K562 (cell line): ENCODE measurements at regions not wholly inside any gene's neighbourhood (a gene's known extent, or its start where the extent isn't known, plus 50 kb on each side); places are given as distances from the start of the nearest gene placed in this dataset.

ENCODE experiments used
- CBX5 ChIP-seq: IDR thresholded peaks from 2 replicates; pipeline ENCODE4 v1.6.1; 2014; ENCODE audit warnings: low read depth, borderline replicate concordance
- DACH1 ChIP-seq: fragments of 450-650 bp; IDR thresholded peaks from 2 replicates; pipeline ENCODE4 v1.6.1; 2018; ENCODE audit not compliant: partially characterized antibody
- GATA2 ChIP-seq: sonication (generic); formaldehyde crosslinking; IDR thresholded peaks from 2 replicates; pipeline ENCODE4 v1.4.0; 2020; ENCODE audit warnings: mild to moderate bottlenecking, missing genetic modification reagents
- NBN ChIP-seq: fragments of 450-650 bp; IDR thresholded peaks from 2 replicates; pipeline ENCODE4 v1.6.1; 2016; ENCODE audit warnings: low read depth, mild to moderate bottlenecking
- SIN3A ChIP-seq, 2 experiments: fragments of 150-350 bp in 1 of 2; IDR thresholded peaks; 2 replicates each; pipeline ENCODE4 v1.6.1; 2011 to 2016; ENCODE audit warnings: borderline replicate concordance in 2 of 2, low read depth in 2 of 2, low read length in 2 of 2, mild to moderate bottlenecking in 2 of 2, moderate library complexity in 2 of 2; ENCODE audit not compliant: control insufficient read depth in 1 of 2
- U2AF2 ChIP-seq: fragments of 200-400 bp; formaldehyde crosslinking; optimal IDR thresholded peaks from 2 replicates; pipeline ENCODE3; 2017; ENCODE audit warnings: low read depth, mild to moderate bottlenecking, low read length
- XRCC4 ChIP-seq: IDR thresholded peaks from one replicate; pipeline ENCODE4 v1.6.1; 2011; ENCODE audit not compliant: insufficient read depth, insufficient read length; ENCODE audit errors: extremely low read depth
- ZNF551 ChIP-seq: fragments of 250-450 bp; sonication (Bioruptor Pico); IDR thresholded peaks from 2 replicates; pipeline ENCODE4 v1.5.0; 2021; ENCODE audit warnings: mild to moderate bottlenecking, moderate library complexity
- ZNF766 ChIP-seq: fragments of 200-800 bp; sonication (Bioruptor generic); conservative IDR thresholded peaks from 2 replicates; pipeline ENCODE4 v1.6.1; 2016; ENCODE audit warnings: missing genetic modification characterization, missing compliant biosample characterization
- TF ChIP-seq, protein P1 (sequence below): fragments of 200-600 bp; sonication (generic); IDR thresholded peaks from one replicate; pipeline ENCODE4 v1.6.1; 2012; ENCODE audit warnings: mild to moderate bottlenecking, low read depth, low read length, inconsistent platforms
- TF ChIP-seq, protein P2 (sequence below): sonication (generic); formaldehyde crosslinking; IDR thresholded peaks from 2 replicates; pipeline ENCODE4 v1.8.0; 2022; ENCODE audit warnings: missing genetic modification reagents, mild to moderate bottlenecking, moderate library complexity, borderline replicate concordance
- TF ChIP-seq, protein P3 (sequence below): IDR thresholded peaks from 3 replicates; pipeline ENCODE4 v1.6.1; 2011; ENCODE audit warnings: borderline replicate concordance, mild to moderate bottlenecking, moderate library complexity; ENCODE audit not compliant: insufficient read length; ENCODE audit errors: extremely low read depth

DNA sequence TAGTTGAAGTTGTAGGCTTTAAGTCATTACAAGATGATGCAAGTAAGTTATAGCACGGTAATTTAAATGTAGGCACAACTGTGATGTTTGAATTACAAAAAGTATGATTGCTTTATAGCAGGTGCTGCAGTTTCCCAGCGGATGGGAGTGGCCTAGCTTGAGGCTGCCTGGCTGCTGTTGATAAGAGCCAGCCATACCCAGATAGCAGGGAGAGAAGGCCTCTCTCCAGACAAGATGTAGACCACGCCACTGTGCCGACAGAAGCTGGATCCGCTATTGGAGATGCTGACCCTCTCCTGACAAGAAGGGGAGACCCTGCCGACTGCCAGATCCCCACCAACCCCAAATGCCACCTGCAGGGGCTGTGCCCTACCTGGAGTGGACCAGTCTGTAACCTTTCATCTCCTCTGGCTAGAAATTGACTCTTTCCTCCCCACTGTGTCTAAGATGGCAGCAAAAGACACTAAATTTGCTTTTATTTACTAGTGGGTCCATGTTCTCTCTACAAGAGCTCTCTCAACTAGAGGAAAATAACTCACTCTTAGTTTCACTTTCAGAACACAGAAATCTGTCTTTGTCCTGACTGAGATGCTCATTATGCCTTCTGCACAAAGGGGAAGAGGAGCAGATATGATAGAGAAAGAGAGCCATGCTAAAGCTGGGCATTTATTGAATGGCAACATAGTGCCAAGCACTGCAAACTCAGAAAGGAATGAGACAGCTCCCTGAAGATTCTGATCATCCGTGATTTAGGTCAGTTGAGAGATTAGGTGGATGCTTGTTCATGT is 127.9 kb downstream of the URB2 start (continued):
- TF ChIP-seq, protein P1, sequence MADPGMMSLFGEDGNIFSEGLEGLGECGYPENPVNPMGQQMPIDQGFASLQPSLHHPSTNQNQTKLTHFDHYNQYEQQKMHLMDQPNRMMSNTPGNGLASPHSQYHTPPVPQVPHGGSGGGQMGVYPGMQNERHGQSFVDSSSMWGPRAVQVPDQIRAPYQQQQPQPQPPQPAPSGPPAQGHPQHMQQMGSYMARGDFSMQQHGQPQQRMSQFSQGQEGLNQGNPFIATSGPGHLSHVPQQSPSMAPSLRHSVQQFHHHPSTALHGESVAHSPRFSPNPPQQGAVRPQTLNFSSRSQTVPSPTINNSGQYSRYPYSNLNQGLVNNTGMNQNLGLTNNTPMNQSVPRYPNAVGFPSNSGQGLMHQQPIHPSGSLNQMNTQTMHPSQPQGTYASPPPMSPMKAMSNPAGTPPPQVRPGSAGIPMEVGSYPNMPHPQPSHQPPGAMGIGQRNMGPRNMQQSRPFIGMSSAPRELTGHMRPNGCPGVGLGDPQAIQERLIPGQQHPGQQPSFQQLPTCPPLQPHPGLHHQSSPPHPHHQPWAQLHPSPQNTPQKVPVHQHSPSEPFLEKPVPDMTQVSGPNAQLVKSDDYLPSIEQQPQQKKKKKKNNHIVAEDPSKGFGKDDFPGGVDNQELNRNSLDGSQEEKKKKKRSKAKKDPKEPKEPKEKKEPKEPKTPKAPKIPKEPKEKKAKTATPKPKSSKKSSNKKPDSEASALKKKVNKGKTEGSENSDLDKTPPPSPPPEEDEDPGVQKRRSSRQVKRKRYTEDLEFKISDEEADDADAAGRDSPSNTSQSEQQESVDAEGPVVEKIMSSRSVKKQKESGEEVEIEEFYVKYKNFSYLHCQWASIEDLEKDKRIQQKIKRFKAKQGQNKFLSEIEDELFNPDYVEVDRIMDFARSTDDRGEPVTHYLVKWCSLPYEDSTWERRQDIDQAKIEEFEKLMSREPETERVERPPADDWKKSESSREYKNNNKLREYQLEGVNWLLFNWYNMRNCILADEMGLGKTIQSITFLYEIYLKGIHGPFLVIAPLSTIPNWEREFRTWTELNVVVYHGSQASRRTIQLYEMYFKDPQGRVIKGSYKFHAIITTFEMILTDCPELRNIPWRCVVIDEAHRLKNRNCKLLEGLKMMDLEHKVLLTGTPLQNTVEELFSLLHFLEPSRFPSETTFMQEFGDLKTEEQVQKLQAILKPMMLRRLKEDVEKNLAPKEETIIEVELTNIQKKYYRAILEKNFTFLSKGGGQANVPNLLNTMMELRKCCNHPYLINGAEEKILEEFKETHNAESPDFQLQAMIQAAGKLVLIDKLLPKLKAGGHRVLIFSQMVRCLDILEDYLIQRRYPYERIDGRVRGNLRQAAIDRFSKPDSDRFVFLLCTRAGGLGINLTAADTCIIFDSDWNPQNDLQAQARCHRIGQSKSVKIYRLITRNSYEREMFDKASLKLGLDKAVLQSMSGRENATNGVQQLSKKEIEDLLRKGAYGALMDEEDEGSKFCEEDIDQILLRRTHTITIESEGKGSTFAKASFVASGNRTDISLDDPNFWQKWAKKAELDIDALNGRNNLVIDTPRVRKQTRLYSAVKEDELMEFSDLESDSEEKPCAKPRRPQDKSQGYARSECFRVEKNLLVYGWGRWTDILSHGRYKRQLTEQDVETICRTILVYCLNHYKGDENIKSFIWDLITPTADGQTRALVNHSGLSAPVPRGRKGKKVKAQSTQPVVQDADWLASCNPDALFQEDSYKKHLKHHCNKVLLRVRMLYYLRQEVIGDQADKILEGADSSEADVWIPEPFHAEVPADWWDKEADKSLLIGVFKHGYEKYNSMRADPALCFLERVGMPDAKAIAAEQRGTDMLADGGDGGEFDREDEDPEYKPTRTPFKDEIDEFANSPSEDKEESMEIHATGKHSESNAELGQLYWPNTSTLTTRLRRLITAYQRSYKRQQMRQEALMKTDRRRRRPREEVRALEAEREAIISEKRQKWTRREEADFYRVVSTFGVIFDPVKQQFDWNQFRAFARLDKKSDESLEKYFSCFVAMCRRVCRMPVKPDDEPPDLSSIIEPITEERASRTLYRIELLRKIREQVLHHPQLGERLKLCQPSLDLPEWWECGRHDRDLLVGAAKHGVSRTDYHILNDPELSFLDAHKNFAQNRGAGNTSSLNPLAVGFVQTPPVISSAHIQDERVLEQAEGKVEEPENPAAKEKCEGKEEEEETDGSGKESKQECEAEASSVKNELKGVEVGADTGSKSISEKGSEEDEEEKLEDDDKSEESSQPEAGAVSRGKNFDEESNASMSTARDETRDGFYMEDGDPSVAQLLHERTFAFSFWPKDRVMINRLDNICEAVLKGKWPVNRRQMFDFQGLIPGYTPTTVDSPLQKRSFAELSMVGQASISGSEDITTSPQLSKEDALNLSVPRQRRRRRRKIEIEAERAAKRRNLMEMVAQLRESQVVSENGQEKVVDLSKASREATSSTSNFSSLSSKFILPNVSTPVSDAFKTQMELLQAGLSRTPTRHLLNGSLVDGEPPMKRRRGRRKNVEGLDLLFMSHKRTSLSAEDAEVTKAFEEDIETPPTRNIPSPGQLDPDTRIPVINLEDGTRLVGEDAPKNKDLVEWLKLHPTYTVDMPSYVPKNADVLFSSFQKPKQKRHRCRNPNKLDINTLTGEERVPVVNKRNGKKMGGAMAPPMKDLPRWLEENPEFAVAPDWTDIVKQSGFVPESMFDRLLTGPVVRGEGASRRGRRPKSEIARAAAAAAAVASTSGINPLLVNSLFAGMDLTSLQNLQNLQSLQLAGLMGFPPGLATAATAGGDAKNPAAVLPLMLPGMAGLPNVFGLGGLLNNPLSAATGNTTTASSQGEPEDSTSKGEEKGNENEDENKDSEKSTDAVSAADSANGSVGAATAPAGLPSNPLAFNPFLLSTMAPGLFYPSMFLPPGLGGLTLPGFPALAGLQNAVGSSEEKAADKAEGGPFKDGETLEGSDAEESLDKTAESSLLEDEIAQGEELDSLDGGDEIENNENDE: no peak
- TF ChIP-seq CBX5 (no peak), GATA2 (CRISPR knock-in tag) (peak; percentile 91), NBN (no peak), DACH1 (no peak), U2AF2 (no peak), ZNF551 (CRISPR knock-in tag) (no peak), XRCC4 (no peak), ZNF766 (CRISPR knock-in tag) (no peak), SIN3A (IDR thresholded peaks at IDR 0.05; ENCODE audit: borderline replicate concordance in 2 of 2, control insufficient read depth in 1 of 2, low read depth in 2 of 2, low read length in 2 of 2) (no peak)
- TF ChIP-seq, protein P2, sequence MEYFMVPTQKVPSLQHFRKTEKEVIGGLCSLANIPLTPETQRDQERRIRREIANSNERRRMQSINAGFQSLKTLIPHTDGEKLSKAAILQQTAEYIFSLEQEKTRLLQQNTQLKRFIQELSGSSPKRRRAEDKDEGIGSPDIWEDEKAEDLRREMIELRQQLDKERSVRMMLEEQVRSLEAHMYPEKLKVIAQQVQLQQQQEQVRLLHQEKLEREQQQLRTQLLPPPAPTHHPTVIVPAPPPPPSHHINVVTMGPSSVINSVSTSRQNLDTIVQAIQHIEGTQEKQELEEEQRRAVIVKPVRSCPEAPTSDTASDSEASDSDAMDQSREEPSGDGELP (CRISPR knock-in tag): peak; percentile 44; the same call in 1 of the 2 replicates
- TF ChIP-seq, protein P3, sequence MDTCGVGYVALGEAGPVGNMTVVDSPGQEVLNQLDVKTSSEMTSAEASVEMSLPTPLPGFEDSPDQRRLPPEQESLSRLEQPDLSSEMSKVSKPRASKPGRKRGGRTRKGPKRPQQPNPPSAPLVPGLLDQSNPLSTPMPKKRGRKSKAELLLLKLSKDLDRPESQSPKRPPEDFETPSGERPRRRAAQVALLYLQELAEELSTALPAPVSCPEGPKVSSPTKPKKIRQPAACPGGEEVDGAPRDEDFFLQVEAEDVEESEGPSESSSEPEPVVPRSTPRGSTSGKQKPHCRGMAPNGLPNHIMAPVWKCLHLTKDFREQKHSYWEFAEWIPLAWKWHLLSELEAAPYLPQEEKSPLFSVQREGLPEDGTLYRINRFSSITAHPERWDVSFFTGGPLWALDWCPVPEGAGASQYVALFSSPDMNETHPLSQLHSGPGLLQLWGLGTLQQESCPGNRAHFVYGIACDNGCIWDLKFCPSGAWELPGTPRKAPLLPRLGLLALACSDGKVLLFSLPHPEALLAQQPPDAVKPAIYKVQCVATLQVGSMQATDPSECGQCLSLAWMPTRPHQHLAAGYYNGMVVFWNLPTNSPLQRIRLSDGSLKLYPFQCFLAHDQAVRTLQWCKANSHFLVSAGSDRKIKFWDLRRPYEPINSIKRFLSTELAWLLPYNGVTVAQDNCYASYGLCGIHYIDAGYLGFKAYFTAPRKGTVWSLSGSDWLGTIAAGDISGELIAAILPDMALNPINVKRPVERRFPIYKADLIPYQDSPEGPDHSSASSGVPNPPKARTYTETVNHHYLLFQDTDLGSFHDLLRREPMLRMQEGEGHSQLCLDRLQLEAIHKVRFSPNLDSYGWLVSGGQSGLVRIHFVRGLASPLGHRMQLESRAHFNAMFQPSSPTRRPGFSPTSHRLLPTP: no peak
